ENCODE measurements at regions not wholly inside any gene's neighbourhood (a gene's known extent, or its start where the extent isn't known, plus 50 kb on each side); places are given as distances from the start of the nearest gene placed in this dataset.

DNA sequence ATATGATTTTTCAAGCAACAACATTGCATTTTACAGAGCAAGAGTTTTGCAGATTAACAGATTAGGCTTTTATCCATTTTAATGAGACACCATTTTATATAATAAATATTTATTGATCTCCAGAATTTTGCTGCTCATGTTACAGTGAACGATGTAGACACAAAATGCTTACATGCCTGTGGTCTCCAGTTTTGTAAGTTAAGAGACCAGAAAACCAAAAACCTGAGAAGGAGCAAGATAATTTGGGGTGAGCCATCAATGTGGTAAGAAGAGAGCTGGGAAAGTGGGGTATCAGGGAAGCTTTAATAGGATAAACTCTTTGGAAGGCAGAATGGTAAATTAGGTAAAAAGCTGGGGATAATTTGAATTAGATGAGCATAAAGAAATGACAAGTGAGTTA is 2100.5 kb upstream of the PCDH20 start:
- TF ChIP-seq, protein P1, sequence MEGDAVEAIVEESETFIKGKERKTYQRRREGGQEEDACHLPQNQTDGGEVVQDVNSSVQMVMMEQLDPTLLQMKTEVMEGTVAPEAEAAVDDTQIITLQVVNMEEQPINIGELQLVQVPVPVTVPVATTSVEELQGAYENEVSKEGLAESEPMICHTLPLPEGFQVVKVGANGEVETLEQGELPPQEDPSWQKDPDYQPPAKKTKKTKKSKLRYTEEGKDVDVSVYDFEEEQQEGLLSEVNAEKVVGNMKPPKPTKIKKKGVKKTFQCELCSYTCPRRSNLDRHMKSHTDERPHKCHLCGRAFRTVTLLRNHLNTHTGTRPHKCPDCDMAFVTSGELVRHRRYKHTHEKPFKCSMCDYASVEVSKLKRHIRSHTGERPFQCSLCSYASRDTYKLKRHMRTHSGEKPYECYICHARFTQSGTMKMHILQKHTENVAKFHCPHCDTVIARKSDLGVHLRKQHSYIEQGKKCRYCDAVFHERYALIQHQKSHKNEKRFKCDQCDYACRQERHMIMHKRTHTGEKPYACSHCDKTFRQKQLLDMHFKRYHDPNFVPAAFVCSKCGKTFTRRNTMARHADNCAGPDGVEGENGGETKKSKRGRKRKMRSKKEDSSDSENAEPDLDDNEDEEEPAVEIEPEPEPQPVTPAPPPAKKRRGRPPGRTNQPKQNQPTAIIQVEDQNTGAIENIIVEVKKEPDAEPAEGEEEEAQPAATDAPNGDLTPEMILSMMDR (IDR thresholded peaks at IDR 0.05), result no peak
- TF ChIP-seq EP300 (IDR thresholded peaks at IDR 0.05), result no peak

Data from ovary (tissue), 3 donors.